MCF 10A (cell line): ENCODE measurements at regions not wholly inside any gene's neighbourhood (a gene's known extent, or its start where the extent isn't known, plus 50 kb on each side); places are given as distances from the start of the nearest gene placed in this dataset.
A peak's percentile ranks its signal among the peaks of the same experiment; 100 is the strongest.

Source experiments
- BruUV-seq: library from RNA; stranded (reverse); fragments of 400-500 nt; replicated peaks from 2 replicates; lab custom pipeline; 2021; lab: Mats Ljungman, UMichigan
- CTCF ChIA-PET: fragments of 300-600 bp; sonication (Branson Sonifier 250); formaldehyde crosslinking; extraction: SDS; loops from one replicate; lab custom pipeline; 2021; ENCODE audit warnings: antibody characterized with exemption, inconsistent platforms; lab: Yijun Ruan, JAX
- POLR2A ChIA-PET: fragments of 300-600, 350-650 bp; sonication (Branson Sonifier 250); formaldehyde crosslinking; extraction: SDS; loops from one replicate; lab custom pipeline; 2020; ENCODE audit warnings: antibody characterized with exemption, inconsistent platforms; lab: Yijun Ruan, JAX
- DNase-seq: peaks from one replicate; pipeline ENCODE4 v3.0.0-alpha.2; 2018; ENCODE audit not compliant: unreplicated experiment
- H3K27ac Mint-ChIP-seq: one replicate; pipeline ENCODE4 v1.8.0; 2022; ENCODE audit warnings: mild to moderate bottlenecking, low read depth, mixed read lengths; ENCODE audit not compliant: unreplicated experiment
- H3K27me3 Mint-ChIP-seq: one replicate; pipeline ENCODE4 v1.8.0; 2022; ENCODE audit warnings: mixed read lengths; ENCODE audit not compliant: insufficient read depth, unreplicated experiment
- H3K36me3 Mint-ChIP-seq: one replicate; pipeline ENCODE4 v1.8.0; 2022; ENCODE audit warnings: mild to moderate bottlenecking, moderate library complexity, mixed read lengths; ENCODE audit not compliant: insufficient read depth, unreplicated experiment
- H3K4me1 Mint-ChIP-seq: one replicate; pipeline ENCODE4 v1.8.0; 2022; ENCODE audit warnings: mixed read lengths; ENCODE audit not compliant: insufficient read depth, unreplicated experiment
- H3K4me3 Mint-ChIP-seq: one replicate; pipeline ENCODE4 v1.8.0; 2022; ENCODE audit warnings: mild to moderate bottlenecking, moderate library complexity, mixed read lengths; ENCODE audit not compliant: unreplicated experiment
- H3K9me3 Mint-ChIP-seq: one replicate; pipeline ENCODE4 v1.8.0; 2022; ENCODE audit warnings: mixed read lengths; ENCODE audit not compliant: unreplicated experiment
- CTCF ChIP-seq: fragments of 200-600 bp; IDR thresholded peaks from one replicate; pipeline ENCODE4 v1.8.0; 2022; ENCODE audit warnings: antibody characterized with exemption, mild to moderate bottlenecking; ENCODE audit not compliant: unreplicated experiment
- intact Hi-C: fragments of 100-400 bp; cut with micrococcal nuclease; formaldehyde crosslinking; loops from 2 replicates; pipeline ENCODE4 v1.14.1; 2022

DNA sequence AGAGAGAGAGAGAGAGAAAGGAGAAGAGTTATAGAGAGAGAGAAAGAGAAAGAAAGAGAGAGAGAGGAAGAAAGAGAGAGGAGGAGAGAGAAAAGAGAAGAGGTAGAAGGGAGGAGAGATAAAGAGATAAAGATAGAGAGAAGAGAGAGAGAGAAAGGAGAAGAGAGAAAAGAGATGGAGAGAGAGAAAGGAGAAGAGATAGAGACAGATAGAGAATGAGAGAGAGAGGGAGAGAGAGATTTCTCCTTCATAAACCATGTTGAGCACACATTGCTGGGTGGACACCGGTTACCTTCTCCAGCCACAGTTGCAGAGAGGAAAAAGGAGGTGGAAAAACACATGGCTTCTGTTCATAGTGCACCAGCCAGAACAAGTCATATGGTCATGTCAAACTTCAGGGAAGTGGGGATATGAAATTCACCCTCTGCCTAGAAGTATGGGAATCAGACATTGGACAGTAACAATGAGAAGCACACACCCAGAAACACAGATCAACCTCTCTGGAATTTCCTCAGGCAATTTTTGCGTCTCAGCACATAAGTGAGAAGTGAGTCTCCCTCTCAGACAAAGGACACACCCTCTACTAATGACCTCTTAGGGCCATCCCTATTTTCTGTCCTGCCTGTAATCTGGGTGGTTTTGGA lies 172.5 kb upstream of the SVIL start:
- ChIA-PET CTCF (no interaction called here), POLR2A (interaction anchor here (0.9 kb wide), 1 partner anchor 72 kb away, joined by 3 read pairs; no protein-coding TSS in a partner anchor)
- peak; percentile 90 for DNase-seq
- H3K9me3 Mint-ChIP-seq = no peaks in the 10 kb centered on the region
- no peaks in the 10 kb centered on the region for H3K27me3 Mint-ChIP-seq
- BruUV-seq = no TSS peak
- H3K27ac Mint-ChIP-seq = peak overlapping the region; percentile 78
- H3K4me1 Mint-ChIP-seq = peaks cover 56% of the 10 kb centered on the region
- TF ChIP-seq CTCF = no peak
- intact Hi-C loops = loop anchor here (2.0 to 5.0 kb wide), 2 partner anchors 60 to 70 kb away; no protein-coding TSS in a partner anchor
- no peaks in the 10 kb centered on the region for H3K36me3 Mint-ChIP-seq
- H3K4me3 Mint-ChIP-seq = peak overlapping the region; percentile 28

DNA sequence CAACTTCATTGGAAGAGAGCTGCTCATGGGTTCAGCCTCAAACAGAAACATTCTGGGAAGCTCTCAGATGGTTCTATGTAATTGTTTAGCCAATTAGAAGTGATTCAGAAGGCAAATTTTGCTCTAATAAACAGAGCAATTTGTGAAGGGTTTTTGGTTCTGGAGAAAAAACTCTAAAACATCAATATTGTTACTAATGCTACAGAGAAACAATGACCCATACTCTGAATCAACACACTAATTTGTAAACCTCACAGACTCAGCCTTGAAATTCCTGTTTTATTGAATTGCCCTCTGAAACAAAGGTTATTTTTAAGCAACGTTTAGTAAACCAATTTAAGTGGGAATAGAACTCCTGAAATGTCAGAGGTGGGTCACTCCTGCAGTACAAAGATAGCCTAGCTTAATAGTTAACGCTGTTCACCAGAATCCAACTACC lies 171.6 kb upstream of the SVIL start:
- intact Hi-C loops = loop anchor here (2.0 to 5.0 kb wide), 2 partner anchors 60 to 69 kb away; no protein-coding TSS in a partner anchor
- POLR2A ChIA-PET = interaction anchor here (0.7 to 1.6 kb wide), 2 partner anchors 142 to 143 kb away, joined by 3 to 6 read pairs; no protein-coding TSS in a partner anchor
- Mint-ChIP-seq H3K36me3 (no peaks in the 10 kb centered on the region), H3K4me1 (peaks cover 54% of the 10 kb centered on the region), H3K27me3 (no peaks in the 10 kb centered on the region), H3K27ac (peak overlapping the region; percentile 78), H3K4me3 (no peak overlapping the region), H3K9me3 (no peaks in the 10 kb centered on the region)
- CTCF ChIA-PET = no interaction called here
- TF ChIP-seq CTCF = no peak
- no peak for DNase-seq
- no TSS peak for BruUV-seq

DNA sequence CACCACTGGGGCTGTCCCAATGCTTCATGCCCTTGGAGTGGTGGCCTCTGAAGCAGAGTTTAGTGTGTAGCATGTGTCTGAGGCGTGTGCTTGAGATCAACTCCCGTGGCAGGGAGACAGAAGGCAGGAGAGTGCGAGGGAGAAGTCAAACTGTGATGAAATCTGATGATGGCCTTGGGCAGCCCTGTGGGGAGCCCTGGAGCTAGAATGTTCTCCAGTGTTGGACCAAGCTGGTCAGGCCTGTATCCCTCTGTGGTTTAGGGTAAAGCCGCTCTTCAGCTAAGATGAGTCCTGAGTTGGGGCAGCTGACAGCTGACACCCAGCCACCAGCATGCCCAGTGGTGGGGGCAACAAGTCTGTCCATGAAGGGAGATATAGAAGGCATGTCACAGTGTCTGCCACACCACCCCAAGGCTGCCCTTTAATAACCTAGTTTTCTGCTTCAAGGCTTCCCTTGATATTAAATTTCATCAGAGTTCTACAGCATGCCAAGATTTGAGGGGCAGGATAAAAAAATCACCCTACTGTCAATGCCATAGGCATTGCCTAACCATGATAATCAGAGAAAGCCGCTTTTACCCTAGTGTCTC lies 170.5 kb upstream of the SVIL start:
- Mint-ChIP-seq H3K27ac (peak overlapping the region; percentile 97), H3K4me1 (peaks cover 48% of the 10 kb centered on the region), H3K4me3 (no peak overlapping the region), H3K9me3 (no peaks in the 10 kb centered on the region), H3K36me3 (no peaks in the 10 kb centered on the region), H3K27me3 (no peaks in the 10 kb centered on the region)
- DNase-seq = no peak
- no TSS peak for BruUV-seq
- no peak for TF ChIP-seq CTCF
- POLR2A ChIA-PET = interaction anchor here (0.6 to 1.9 kb wide), 3 partner anchors 35 to 179 kb away, joined by 3 to 6 read pairs (median 6); no protein-coding TSS in a partner anchor
- intact Hi-C loops = loop anchor here (5.0 kb wide), 1 partner anchor 68 kb away; no protein-coding TSS in a partner anchor
- CTCF ChIA-PET = no interaction called here
